Right ventricle myocardium inferior (tissue), 1 donor: ENCODE measurements at regions not wholly inside any gene's neighbourhood (a gene's known extent, or its start where the extent isn't known, plus 50 kb on each side); places are given as distances from the start of the nearest gene placed in this dataset.

Experiments used
- ATAC-seq: fragments of 200-7000 bp; cut with Tn5 transposase; one replicate; pipeline ENCODE4 v1.9.1; 2020; ENCODE audit warnings: mild to moderate bottlenecking, moderate library complexity
- DNase-seq: peaks from one replicate; pipeline ENCODE4 v3.0.0; 2021; ENCODE audit errors: missing footprints
- intact Hi-C: fragments of 100-400 bp; cut with DNase I; formaldehyde crosslinking; loops from one replicate; pipeline ENCODE4 v1.11.0; 2022
- donor health status: DM: no; HTN: yes; CAD: no; lungs with severe emphysema.

DNA sequence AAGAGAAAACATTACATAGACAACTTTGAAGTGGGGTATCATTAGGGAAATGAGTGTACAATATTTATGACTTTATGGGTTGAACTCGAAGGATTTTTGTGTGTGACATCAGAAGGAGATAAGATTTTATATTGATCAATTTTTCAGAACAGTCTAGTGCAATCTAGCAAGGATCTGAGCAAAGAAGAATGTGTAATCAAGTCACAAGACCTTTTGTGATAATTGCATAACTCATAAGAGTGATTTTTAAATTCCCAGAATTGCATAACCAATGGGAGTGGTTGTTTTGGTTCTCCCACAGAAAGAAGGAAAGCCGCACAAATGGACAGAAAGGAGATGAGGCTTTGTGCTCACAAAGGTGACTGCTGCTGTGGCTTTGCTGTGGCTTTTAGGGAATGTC, 441.8 kb upstream of the FLRT2 start:
- ATAC-seq, result no peak
- DNase-seq, result no peak
- intact Hi-C loops, result no loop called here

- no peak for DNase-seq
- ATAC-seq, result no peak
- intact Hi-C loops, result no loop called here
Measured at GRCh38 chr14:85090681-85091080, 439.3 kb upstream of the FLRT2 start.

DNA sequence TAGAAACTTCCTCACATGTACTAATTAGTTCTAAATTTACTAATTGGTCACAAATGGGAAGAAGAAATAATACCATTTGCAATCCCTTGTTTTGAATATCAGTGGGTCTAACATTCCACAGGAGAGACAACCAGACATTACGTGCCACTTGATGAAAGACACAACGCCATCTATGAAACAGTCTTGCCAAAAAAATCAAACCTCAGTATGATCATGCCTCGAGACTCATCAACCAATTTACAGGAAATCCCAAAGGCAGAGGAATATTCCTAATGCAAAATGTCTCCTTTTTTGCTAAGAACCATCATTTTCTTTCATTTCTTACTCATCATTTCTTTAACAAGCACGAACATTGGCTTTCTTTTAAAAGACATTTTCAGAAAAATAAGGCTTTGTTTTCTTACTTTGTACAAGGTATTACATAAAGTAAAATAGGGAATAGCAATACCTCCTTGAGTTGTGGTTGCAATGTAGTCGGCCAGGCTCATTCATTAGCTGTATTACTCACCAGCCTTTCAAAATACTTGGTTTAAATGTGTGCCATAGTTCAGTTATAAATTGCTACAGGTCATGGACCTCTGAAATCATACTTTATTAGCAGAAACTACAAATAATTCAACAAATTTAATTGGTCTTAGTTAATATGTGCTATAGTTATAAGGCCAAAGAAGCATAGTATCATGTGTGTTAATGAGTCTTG, 436.2 kb upstream of the FLRT2 start:
- intact Hi-C loops, result no loop called here
- ATAC-seq (no peak), DNase-seq (no peak)

- intact Hi-C loops, result no loop called here
- DNase-seq, result no peak
- no peak for ATAC-seq
Measured at GRCh38 chr14:85102591-85102990, 427.4 kb upstream of the FLRT2 start.

DNA sequence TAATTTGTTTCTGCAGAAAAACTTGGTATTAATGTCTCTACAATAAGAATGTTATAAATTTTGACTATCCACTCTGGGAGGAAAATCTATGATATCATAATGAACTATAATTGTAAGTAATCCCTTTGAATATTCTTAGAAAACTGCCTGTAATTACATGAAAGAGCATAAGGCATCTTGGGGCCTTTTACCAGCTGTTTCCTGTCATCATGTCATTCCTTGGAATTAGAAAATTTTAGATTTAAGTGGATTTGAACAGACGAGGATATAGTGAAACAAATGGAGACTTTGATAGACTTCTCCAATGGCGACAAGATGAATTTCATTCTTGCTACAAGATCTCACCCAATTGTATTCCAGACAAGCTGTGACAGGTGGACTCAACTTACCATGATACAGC, 423.4 kb upstream of the FLRT2 start:
- intact Hi-C loops, result no loop called here
- ATAC-seq, result no peak
- no peak for DNase-seq

- intact Hi-C loops, result no loop called here
Measured at GRCh38 chr14:85112762-85113161, 417.2 kb upstream of the FLRT2 start.

GRCh38 chr14:85115921-85116320, 414.0 kb upstream of the FLRT2 start:
- DNase-seq, result no peak
- ATAC-seq, result no peak
- intact Hi-C loops, result no loop called here

More at GRCh38 chr14:85112762-85113161, 417.2 kb upstream of the FLRT2 start:
- DNase-seq (no peak), ATAC-seq (no peak)

DNA sequence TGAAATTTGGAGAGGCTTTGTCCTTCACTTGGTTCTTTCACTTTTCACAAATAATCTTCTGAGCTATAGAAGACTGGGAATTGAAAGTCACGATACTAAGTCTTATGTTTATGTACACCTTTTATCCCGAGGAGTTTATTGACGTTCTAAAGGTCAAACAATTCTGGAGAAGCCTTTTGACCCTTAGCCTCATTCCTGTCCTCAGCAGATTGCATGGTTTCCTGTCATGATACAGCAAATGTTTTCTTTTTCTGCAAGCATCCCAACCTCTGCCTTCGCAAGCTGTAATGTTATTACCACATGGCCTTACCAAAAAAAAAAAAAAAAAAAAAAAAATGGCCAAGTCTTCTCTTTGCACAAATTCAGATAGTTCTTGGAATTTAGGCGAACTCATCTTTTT, 411.7 kb upstream of the FLRT2 start:
- DNase-seq, result no peak
- no peak for ATAC-seq
- intact Hi-C loops, result no loop called here

GRCh38 chr14:85122690-85123089, 407.3 kb upstream of the FLRT2 start:
- intact Hi-C loops, result no loop called here
- no peak for ATAC-seq

GRCh38 chr14:85123755-85124154, 406.2 kb upstream of the FLRT2 start:
- intact Hi-C loops, result no loop called here
- no peak for DNase-seq
- ATAC-seq, result no peak

More at GRCh38 chr14:85122690-85123089, 407.3 kb upstream of the FLRT2 start:
- no peak for DNase-seq

- intact Hi-C loops, result no loop called here
- DNase-seq (no peak), ATAC-seq (no peak)
Measured at GRCh38 chr14:85124631-85125290, 405.2 kb upstream of the FLRT2 start.

DNA sequence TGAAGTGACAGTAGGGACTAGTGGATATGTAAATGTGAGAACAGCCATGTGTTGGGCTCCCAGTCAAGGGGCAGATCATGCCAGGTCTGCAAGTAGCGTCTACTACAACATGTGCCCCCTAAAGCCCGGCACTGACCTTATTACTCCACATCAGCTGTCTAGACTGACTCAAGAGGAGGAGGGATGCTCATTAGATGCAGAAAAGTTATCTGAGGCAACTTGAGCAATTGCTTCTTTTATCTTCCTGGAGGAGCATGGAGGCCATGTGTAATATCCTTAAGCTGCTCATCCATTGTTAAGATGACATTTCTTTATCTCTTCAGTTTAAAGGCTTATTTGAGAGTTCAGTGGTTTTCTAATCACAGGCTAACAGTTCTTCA, 404.7 kb upstream of the FLRT2 start:
- ATAC-seq, result no peak
- no peak for DNase-seq
- intact Hi-C loops, result no loop called here

DNA sequence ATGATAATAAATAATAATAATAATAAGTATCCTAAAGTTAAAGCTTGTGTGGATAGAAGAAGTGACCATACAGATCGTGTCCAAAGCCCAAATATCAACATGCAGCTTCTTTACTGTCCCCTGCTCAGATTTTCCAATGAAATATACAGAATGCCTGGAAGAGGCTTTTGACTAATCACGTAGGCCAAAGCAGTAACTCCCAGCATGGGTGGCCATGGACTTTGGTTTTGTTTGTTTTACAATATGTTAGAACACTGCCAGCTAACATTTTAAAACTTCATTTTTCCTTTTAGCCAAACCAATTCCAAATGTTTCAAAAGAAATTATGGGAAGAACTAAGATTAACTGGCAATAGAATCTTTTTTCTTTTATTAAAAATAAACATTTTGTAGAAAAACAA, 400.0 kb upstream of the FLRT2 start:
- intact Hi-C loops, result no loop called here
- DNase-seq, result no peak
- no peak for ATAC-seq

- intact Hi-C loops, result no loop called here
- DNase-seq (no peak), ATAC-seq (no peak)
Measured at GRCh38 chr14:85131226-85131922, 398.6 kb upstream of the FLRT2 start.

DNA sequence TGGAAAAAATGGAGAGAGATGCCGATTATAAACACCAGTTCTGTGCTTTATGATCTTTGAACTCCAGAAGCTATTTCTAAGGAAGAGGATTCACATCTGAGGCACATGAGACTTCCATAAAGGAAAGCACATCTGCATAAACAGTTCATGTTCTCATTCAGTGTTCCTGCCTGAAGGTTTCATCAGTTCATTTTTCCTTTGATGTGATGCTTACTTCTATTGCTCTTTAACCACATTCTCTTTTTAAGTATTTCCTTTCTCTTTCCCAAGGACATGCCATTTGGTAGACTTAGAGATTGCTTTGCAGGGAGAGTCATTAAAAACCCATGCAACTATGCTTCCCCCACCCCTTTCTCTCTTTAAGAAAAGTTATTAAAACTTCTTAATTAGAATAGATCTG, 387.0 kb upstream of the FLRT2 start:
- intact Hi-C loops, result no loop called here
- no peak for ATAC-seq
- no peak for DNase-seq

DNA sequence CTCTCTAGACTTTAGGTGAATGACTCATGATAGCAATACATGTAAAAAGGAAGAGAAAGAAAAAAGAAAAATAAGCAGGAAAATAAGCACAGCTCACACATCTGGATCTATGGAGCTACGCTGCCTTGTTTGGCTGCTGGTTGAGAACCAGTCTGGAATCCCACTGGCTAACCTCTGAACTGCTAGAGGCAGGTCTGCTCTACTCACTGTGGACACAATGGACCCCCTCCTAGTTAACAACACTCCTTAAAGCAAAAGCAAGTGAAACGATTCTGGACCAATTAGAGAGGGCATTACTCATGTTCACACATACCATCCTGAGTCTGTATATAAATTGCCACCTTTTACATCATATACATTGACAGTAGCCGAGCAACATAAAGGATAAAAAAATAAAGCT, 383.2 kb upstream of the FLRT2 start:
- intact Hi-C loops, result no loop called here
- ATAC-seq (no peak), DNase-seq (no peak)

DNA sequence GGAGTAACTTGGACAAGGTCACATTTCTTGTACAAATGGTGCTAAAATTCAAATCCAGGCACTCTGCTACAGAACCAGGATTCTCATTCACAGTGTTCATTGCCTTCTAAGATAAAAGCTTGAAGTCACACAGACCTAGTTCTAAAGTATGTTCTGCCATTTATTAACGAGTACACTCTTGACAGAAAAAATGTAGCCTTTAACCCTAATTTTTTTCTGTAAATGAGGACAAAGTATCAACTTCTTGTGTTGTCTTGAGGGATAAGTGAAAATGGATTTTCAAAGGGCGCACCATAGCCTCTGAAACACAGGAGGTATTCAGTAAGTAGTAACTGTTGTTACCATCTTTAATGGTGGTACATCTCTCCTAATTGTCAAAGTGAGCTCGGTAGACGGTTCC, 379.8 kb upstream of the FLRT2 start:
- DNase-seq (no peak), ATAC-seq (no peak)
- intact Hi-C loops, result no loop called here

DNA sequence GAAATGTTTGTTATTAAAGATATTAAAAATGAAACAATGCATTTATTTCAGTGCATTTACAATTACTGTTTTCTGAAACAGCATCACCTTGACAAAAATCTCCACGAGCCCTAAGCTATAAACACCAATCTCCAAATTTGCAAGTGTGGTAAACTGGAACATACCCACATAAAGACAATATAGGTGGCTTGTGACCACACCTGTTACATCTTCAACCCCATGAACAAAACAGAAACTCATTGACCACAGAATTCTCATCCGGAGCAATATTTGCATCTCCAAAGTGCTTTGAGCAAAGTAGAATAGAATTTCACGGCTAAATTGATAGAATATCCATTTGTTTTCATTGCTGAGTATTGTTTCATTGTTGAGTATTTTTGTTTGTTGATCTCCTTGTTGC, 375.2 kb upstream of the FLRT2 start:
- DNase-seq (no peak), ATAC-seq (no peak)
- intact Hi-C loops, result no loop called here

DNA sequence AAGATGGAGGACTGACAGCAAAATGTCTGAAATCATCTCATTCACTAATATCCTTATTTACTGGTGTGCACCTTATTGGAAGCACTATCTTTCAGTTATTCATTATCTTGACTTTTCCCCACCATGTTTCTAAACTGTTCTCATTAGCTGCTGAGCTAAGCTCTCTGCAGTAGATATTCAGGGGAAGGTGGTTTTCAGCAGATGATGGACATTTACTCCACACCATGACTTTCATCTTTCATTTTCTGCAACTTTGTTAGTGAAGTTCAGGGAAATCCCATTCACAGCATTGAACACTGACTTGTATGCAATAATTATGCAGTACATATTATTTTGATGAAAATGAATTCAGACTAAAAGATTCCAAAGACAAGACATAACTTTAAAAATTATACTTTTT, 373.6 kb upstream of the FLRT2 start:
- intact Hi-C loops, result no loop called here
- ATAC-seq (no peak), DNase-seq (no peak)

DNA sequence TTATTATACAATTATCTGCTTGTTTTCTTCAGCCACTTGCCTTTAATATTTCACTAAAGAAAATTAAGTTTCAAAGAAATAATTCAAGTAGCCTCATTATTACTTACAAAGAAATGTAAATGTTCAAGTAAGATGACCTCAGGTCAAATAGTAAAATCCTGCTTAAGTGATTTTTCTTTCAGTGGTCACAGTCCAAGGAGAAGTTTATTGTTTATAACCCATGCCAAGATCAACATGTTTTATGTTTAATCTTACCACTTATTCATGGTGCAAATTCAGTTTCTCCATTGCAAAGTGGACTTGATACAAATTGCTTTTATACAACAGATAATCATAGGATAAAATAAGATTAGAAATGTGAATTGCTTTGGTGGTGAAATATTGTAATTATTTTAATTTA, 370.2 kb upstream of the FLRT2 start:
- ATAC-seq (no peak), DNase-seq (no peak)
- intact Hi-C loops, result no loop called here
